ENCODE measurements at regions not wholly inside any gene's neighbourhood (a gene's known extent, or its start where the extent isn't known, plus 50 kb on each side); places are given as distances from the start of the nearest gene placed in this dataset.

DNA sequence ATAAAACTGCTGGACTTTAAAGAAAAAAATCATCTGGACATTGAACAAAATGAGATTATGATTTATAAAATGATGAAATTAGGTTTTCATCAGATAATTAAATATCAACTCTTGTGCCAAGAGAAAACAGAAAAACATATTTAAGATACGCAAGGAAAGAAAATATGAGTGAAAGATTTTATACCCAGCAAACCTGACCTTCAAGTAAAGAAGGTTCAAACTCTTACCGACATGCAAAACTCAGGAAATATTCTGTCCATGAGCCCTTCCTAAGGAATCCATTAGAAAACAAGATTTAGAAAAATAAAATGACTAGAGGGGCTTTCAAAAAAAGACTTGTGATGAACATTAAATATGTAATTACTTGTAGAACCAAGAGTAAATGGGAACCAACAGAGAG is 257.2 kb upstream of the ARID1B start:
- DNase-seq (ENCODE audit: low spot score): no peak

- no peak for DNase-seq (ENCODE audit: low spot score)
Observed at GRCh38 chr6:156517088-156517487, 260.1 kb upstream of the ARID1B start.

DNA sequence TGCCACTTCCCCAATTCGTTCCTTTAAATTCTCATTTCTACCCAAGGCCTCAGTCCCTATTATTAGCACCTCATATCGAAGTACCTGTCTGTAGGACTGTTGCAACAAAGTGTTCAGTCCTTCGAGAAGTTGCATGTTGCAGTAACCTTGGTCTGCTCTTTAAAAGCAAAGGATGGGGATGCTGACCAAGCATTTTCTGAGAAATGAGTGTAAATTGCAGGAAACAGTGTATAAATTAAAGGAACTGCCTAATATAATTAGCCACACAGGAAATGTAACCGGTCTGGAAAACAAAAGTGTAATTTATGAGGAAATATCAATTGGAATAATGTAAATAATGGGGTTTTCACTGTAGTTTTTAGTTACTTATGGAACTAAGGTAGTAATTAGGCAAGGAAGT is 261.9 kb upstream of the ARID1B start:
- no peak for DNase-seq (ENCODE audit: low spot score)

- DNase-seq (ENCODE audit: low spot score): no peak
Observed at GRCh38 chr6:156513504-156513903, 263.7 kb upstream of the ARID1B start.

DNA sequence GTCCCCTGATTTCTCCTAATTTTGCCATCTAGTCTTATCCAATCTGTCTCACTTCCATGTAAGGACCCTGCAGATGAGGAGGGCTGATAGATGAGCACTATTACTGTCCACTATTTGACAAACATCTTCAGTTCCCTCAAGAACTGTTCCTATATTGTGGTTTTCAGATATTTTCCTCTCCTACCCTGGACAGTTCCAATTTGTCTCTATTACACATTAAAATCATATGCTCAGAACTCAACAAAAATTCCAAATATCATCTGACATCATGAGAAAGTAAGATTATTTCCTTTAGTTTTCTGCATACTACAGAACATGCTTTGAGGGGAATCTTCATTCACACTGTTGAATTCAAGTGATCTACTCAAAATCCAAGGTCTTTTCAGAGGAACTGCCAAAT is 265.6 kb upstream of the ARID1B start:
- no peak for DNase-seq (ENCODE audit: low spot score)

GRCh38 chr6:156511051-156511450 is 266.1 kb upstream of the ARID1B start:
- no peak for DNase-seq (ENCODE audit: low spot score)

DNA sequence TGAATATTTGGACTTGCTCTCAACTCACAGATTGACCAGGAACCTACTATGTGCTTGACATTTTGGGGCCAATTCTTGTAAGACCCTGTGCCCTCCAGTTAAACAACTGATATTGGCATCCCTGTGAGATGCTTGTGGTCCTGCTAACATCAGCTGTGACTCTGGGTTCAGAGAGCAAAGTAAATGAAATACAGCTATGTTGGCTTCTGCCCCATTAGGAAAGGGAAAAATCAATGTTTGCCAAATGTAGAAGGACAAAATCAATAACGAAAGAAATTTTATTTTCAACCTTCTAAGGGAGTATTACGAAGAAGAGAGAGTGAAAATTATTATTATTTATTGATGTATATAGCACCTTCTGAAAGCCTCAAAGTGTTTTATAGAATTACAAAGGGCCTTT is 266.9 kb upstream of the ARID1B start:
- DNase-seq (ENCODE audit: low spot score): no peak

DNA sequence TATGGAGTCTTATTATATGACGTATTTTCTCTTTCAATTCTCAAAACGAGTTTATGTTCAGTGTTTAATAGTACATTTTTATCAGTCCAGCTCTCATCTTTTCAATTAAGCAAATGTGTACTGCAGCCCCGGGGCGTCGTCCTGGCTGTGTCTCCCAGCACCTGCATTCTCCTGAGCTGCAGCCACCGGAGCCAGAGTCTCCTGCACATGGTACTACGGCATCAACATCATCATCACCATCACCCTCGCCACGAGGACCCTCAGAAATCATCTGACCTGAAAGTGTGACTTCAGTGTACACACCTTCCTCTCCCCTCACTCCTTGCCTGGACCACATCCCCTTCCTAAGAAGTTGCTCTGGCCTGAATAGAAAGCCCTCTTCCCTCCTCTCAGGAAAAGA is 267.7 kb upstream of the ARID1B start:
- no peak for DNase-seq (ENCODE audit: low spot score)

- DNase-seq (ENCODE audit: low spot score): no peak
Observed at GRCh38 chr6:156508923-156509322, 268.3 kb upstream of the ARID1B start.

GRCh38 chr6:156508126-156508525 is 269.1 kb upstream of the ARID1B start:
- DNase-seq (ENCODE audit: low spot score): no peak

- no peak for DNase-seq (ENCODE audit: low spot score)
Observed at GRCh38 chr6:156507656-156508055, 269.5 kb upstream of the ARID1B start.

DNA sequence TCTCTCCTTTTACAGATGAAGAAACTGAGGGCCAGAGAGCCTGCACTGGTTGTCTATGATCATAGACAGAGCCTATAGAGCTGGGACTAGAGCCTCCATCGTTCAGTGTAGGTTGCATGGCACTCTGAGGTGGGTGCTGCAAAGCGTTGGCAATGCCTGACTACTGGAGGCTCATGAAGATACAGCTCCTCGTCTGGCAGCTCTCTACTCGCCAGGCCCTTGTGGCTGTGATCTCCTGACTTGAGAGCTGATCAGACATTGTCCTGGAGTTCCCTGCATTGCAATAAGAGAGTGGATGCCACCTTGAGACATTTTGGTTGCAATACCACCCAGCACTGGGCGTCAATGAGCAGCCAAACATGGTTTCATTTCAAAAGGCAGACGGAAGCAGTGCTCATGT is 270.1 kb upstream of the ARID1B start:
- no peak for DNase-seq (ENCODE audit: low spot score)

DNA sequence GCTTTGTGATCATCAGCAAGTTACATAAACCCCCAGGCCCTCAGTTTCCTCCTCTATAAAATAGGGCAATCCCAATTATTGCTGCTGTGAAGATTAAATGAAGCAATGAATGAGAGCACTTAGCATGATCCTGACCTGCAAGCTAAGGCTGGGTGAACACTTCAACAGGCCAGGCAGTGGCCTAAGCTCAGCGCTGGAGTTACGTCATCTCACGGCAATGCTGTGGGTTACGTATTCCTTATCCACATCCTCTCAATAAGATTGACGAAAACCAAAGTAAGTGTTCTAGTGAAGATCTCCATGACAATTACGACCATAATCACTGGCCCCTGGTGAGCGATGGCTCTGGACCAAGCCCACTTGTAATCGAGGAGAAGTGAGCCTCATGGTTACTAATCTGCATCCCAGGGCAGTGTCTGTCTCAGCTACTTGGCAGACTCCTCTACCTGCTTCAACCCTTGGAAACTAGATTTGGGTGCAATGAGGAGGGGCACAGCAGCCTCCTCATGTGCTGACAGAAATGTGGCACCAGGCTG is 274.1 kb upstream of the ARID1B start:
- DNase-seq (ENCODE audit: low spot score): no peak

- DNase-seq (ENCODE audit: low spot score): no peak
Observed at GRCh38 chr6:156497618-156498017, 279.6 kb upstream of the ARID1B start.

GRCh38 chr6:156487877-156488276 is 289.3 kb upstream of the ARID1B start:
- no peak for DNase-seq (ENCODE audit: low spot score)

GRCh38 chr6:156485150-156485549 is 292.0 kb upstream of the ARID1B start:
- no peak for DNase-seq (ENCODE audit: low spot score)

DNA sequence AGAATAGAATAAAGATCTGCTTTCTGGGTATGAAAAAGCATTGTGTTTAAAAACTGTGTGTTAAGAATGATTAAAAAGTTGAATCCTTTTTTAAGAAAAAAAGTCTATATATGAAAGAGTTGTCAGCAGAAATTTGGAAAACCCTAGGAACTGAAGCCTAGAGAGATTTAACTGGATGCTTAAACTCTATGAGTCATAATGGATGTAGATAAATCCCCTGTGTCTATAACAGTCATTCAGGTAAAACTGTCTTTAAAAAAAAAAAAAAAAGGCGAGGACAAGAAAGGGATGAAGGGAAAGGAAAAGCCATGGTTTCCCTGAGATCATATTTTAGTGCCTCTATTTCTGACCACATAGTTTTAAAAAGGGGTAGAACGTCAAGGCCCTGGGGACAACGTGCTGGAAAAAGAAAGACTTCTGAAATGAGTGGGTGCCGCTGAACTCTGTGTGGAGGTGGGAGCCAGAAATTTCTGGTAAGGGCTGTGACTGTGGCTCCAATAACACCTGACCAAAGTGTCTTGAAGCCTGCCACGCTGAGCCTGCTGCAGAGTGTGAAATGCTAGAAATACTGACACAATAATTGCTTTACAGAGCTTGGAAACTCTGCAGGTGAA is 302.6 kb upstream of the ARID1B start:
- DNase-seq (ENCODE audit: low spot score): no peak

GRCh38 chr6:156471000-156471399 is 306.2 kb upstream of the ARID1B start:
- DNase-seq (ENCODE audit: low spot score): no peak

DNA sequence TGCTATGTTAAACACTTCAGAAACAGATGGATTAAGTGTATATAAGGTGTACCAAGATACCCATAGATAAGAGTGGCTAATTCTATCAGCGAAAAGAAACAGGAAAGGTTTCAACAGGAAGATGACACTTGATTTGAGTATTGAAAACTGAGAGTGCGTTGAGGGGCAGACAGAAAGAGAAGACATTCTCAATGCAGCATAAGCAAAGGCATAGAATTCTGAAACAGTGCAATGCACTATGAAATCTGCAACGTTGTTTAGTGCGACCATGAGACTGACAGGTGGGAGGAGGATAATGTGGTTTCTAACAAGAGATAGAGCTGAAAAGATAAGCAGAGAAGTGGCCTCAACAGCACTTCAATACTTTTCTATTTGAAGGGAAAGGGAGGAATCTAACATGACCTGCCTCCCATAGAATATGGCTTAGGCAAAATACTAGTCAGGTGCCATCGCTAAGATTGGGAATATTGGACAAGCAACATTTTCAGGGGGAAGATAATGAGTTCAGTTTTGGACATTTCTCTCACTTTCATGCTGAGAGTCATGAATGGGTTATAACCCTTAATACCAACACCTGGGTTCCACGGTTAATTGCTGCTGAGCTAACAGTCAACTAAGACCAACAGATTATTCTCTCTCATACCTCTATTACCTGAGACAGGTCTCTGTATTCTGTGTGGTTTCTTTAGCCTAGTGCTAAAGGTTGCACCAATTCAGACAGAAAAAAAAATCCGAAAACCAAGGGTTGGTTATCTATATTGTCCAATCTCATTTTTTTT is 312.9 kb upstream of the ARID1B start:
- DNase-seq (ENCODE audit: low spot score): no peak

DNA sequence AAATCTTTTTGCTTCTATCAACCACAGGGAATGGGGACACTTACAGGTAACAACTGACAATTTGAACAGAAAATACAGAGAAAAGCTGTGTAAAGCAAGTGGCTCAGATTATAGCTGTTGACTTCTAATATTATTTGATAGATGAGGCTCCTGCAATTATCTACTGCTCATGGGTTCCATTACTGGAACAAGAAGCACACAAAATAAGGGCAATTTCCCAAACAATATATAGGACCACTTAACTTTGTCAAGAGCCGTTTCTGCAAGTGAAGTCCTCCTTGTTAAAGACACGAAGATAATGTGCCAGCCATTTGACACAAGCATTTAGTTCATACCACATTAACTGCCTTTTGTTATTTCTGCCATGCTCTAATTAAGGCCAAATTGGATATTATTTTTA is 315.5 kb upstream of the ARID1B start:
- DNase-seq (ENCODE audit: low spot score): no peak

GRCh38 chr6:156457601-156458000 is 319.6 kb upstream of the ARID1B start:
- DNase-seq (ENCODE audit: low spot score): no peak

- no peak for DNase-seq (ENCODE audit: low spot score)
Observed at GRCh38 chr6:156455847-156456246, 321.3 kb upstream of the ARID1B start.

GRCh38 chr6:156454867-156455266 is 322.3 kb upstream of the ARID1B start:
- DNase-seq (ENCODE audit: low spot score): no peak

DNA sequence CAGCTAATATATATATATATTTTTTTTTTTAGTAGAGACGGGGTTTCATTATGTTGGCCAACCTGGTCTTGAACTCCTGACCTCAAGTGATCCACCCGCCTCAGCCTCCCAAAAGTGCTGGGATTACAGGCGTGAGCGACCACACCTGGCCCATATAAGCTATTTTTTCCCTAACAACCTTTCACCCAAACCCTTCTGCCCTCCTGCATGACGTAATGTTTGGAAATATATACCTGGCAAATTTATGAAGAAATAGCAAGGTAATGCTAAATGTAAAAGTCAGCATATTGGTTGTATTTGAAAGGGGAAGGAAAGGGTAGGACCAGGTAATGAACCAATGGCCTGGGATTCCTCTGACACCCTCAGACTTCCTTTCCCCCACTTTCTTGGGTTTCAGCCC is 325.5 kb upstream of the ARID1B start:
- DNase-seq (ENCODE audit: low spot score): no peak
